Neural progenitor cell (in vitro differentiated cells): ENCODE measurements at regions not wholly inside any gene's neighbourhood (a gene's known extent, or its start where the extent isn't known, plus 50 kb on each side); places are given as distances from the start of the nearest gene placed in this dataset.

Source experiments
- DNase-seq: peaks from one replicate; pipeline ENCODE4 v3.0.0-alpha.2; 2016; ENCODE audit warnings: low spot score
- H2AFZ ChIP-seq: fragments of 200-600 bp; sonication (generic); replicated peaks from 2 replicates; pipeline ENCODE4 v1.6.1; 2016; ENCODE audit warnings: antibody characterized with exemption
- H3F3A ChIP-seq: fragments of 200-600 bp; sonication (generic); 2 replicates; pipeline ENCODE4 v1.6.1; 2016; ENCODE audit warnings: antibody characterized with exemption, low read depth
- H3K27ac ChIP-seq: fragments of 200-600 bp; sonication (generic); 2 replicates; pipeline ENCODE4 v1.5.1; 2016; ENCODE audit warnings: mild to moderate bottlenecking
- H3K27me3 ChIP-seq: fragments of 200-600 bp; sonication (generic); 2 replicates; pipeline ENCODE4 v1.6.1; 2016; ENCODE audit warnings: mild to moderate bottlenecking, moderate library complexity
- H3K36me3 ChIP-seq: fragments of 200-600 bp; sonication (generic); 2 replicates; pipeline ENCODE4 v1.5.1; 2016
- H3K4me1 ChIP-seq: fragments of 200-600 bp; sonication (generic); 2 replicates; pipeline ENCODE4 v1.6.1; 2016; ENCODE audit warnings: mixed run types
- H3K4me2 ChIP-seq: fragments of 200-600 bp; sonication (generic); 2 replicates; pipeline ENCODE4 v1.6.1; 2016
- H3K4me3 ChIP-seq: fragments of 200-600 bp; sonication (generic); 2 replicates; pipeline ENCODE4 v1.5.1; 2016
- H3K79me2 ChIP-seq: fragments of 200-600 bp; sonication (generic); 2 replicates; pipeline ENCODE4 v1.6.1; 2016; ENCODE audit warnings: low read depth
- H3K9ac ChIP-seq: fragments of 200-600 bp; sonication (generic); 2 replicates; pipeline ENCODE4 v1.6.1; 2016
- H3K9me3 ChIP-seq: fragments of 200-600 bp; sonication (generic); 2 replicates; pipeline ENCODE4 v1.5.1; 2016; ENCODE audit warnings: low read depth
- H4K20me1 ChIP-seq: fragments of 200-600 bp; sonication (generic); 2 replicates; pipeline ENCODE4 v1.6.1; 2016; ENCODE audit warnings: low read depth
- H3K27ac Mint-ChIP-seq: 3 replicates; pipeline ENCODE4 v1.8.0; 2021; ENCODE audit warnings: mixed read lengths
- H3K27me3 Mint-ChIP-seq: 2 replicates; pipeline ENCODE4 v1.8.0; 2022; ENCODE audit warnings: low read depth, mild to moderate bottlenecking, inconsistent platforms, moderate library complexity, mixed read lengths; ENCODE audit not compliant: insufficient read depth
- H3K36me3 Mint-ChIP-seq: 3 replicates; pipeline ENCODE4 v1.8.0; 2021; ENCODE audit warnings: mixed read lengths
- H3K4me1 Mint-ChIP-seq: 3 replicates; pipeline ENCODE4 v1.8.0; 2021; ENCODE audit warnings: mixed read lengths
- H3K4me3 Mint-ChIP-seq: 3 replicates; pipeline ENCODE4 v1.8.0; 2021; ENCODE audit warnings: mild to moderate bottlenecking, moderate library complexity, mixed read lengths
- H3K9me3 Mint-ChIP-seq: 3 replicates; pipeline ENCODE4 v1.8.0; 2020; ENCODE audit warnings: mixed read lengths
- EZH2 ChIP-seq: fragments of 200-600 bp; sonication (generic); IDR thresholded peaks from 2 replicates; pipeline ENCODE4 v1.6.1; 2017; ENCODE audit warnings: antibody characterized with exemption, mild to moderate bottlenecking, moderate library complexity
- EZH2phosphoT487 ChIP-seq: fragments of 200-600 bp; sonication (generic); IDR thresholded peaks from 2 replicates; pipeline ENCODE4 v1.6.1; 2017; ENCODE audit warnings: antibody characterized with exemption
- TF ChIP-seq, protein P1 (sequence below): fragments of 200-600 bp; sonication (generic); IDR thresholded peaks from 2 replicates; pipeline ENCODE4 v1.5.1; 2017; ENCODE audit warnings: antibody characterized with exemption, mild to moderate bottlenecking

DNA sequence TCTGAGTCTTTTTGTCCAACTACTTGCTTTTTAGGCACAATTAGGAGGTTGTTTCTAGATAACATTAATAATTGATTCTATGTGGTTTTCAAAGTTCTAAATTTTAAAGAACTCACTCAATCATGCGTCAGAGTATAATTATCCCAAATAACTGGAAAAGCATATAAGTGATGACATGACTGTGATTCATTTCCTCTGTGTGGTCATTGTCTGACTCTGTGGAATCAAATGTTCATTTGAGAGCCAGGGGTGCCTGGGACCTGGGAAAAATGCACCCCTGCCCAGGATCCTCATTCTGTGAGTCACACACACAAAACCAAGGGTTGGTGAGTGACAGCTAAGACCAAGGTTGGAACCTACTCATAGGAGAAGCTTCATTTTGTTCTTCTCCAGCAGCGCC is 127.1 kb upstream of the MLIP start:
- no peaks in the 10 kb centered on the region for H3K9me3 ChIP-seq
- Mint-ChIP-seq H3K27ac (no peak overlapping the region), H3K4me3 (no peak overlapping the region), H3K27me3 (peaks cover 6% of the 10 kb centered on the region), H3K9me3 (no peaks in the 10 kb centered on the region), H3K36me3 (no peaks in the 10 kb centered on the region), H3K4me1 (peaks cover 13% of the 10 kb centered on the region)
- no peak overlapping the region for H3K27ac ChIP-seq
- H2AFZ ChIP-seq, result no peak overlapping the region
- no peaks in the 10 kb centered on the region for H3K4me1 ChIP-seq
- no peak for TF ChIP-seq EZH2
- TF ChIP-seq, protein P1, sequence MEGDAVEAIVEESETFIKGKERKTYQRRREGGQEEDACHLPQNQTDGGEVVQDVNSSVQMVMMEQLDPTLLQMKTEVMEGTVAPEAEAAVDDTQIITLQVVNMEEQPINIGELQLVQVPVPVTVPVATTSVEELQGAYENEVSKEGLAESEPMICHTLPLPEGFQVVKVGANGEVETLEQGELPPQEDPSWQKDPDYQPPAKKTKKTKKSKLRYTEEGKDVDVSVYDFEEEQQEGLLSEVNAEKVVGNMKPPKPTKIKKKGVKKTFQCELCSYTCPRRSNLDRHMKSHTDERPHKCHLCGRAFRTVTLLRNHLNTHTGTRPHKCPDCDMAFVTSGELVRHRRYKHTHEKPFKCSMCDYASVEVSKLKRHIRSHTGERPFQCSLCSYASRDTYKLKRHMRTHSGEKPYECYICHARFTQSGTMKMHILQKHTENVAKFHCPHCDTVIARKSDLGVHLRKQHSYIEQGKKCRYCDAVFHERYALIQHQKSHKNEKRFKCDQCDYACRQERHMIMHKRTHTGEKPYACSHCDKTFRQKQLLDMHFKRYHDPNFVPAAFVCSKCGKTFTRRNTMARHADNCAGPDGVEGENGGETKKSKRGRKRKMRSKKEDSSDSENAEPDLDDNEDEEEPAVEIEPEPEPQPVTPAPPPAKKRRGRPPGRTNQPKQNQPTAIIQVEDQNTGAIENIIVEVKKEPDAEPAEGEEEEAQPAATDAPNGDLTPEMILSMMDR, result no peak
- no peak for TF ChIP-seq EZH2phosphoT487
- no peak for DNase-seq
- H3K4me2 ChIP-seq, result no peak overlapping the region
- no peaks in the 10 kb centered on the region for H4K20me1 ChIP-seq
- H3K4me3 ChIP-seq, result no peak overlapping the region
- no peaks in the 10 kb centered on the region for H3F3A ChIP-seq
- no peak overlapping the region for H3K9ac ChIP-seq
- H3K36me3 ChIP-seq, result no peaks in the 10 kb centered on the region
- H3K27me3 ChIP-seq, result no peaks in the 10 kb centered on the region
- no peaks in the 10 kb centered on the region for H3K79me2 ChIP-seq

DNA sequence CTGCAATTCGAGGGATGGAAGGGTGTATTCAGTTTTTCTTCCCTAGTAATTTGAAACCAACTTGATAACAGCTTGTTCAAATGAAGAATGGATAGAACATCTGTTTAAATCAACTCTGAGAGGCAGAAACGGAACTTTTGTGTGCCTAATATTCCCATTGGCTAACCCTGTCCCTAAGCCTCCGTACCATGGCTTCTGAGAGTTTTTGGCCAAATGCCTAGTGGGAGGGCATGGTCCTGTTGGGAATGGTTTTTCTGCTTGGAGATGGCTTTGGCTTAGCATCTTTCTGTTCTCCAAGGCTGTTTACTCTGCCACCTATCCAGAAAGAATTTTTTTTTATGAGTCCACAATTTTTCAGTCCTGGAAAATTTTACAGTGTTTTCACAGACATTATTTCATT is 126.7 kb upstream of the MLIP start:
- no peaks in the 10 kb centered on the region for H4K20me1 ChIP-seq
- TF ChIP-seq, protein P1, result no peak
- TF ChIP-seq EZH2 (no peak), EZH2phosphoT487 (no peak)
- no peak overlapping the region for H3K4me3 Mint-ChIP-seq
- H3K4me1 ChIP-seq, result peaks cover under 1% of the 10 kb centered on the region
- no peaks in the 10 kb centered on the region for H3K27me3 ChIP-seq
- no peak for DNase-seq
- H3K9me3 Mint-ChIP-seq, result no peaks in the 10 kb centered on the region
- H3K36me3 ChIP-seq, result no peaks in the 10 kb centered on the region
- H3K4me2 ChIP-seq, result no peak overlapping the region
- peaks cover 6% of the 10 kb centered on the region for H3K27me3 Mint-ChIP-seq
- no peak overlapping the region for H3K9ac ChIP-seq
- no peak overlapping the region for H3K4me3 ChIP-seq
- H3K27ac Mint-ChIP-seq, result no peak overlapping the region
- peaks cover 16% of the 10 kb centered on the region for H3K4me1 Mint-ChIP-seq
- H3K36me3 Mint-ChIP-seq, result no peaks in the 10 kb centered on the region
- no peaks in the 10 kb centered on the region for H3K79me2 ChIP-seq
- no peak overlapping the region for H2AFZ ChIP-seq
- H3K27ac ChIP-seq, result no peak overlapping the region
- no peaks in the 10 kb centered on the region for H3F3A ChIP-seq
- no peaks in the 10 kb centered on the region for H3K9me3 ChIP-seq

DNA sequence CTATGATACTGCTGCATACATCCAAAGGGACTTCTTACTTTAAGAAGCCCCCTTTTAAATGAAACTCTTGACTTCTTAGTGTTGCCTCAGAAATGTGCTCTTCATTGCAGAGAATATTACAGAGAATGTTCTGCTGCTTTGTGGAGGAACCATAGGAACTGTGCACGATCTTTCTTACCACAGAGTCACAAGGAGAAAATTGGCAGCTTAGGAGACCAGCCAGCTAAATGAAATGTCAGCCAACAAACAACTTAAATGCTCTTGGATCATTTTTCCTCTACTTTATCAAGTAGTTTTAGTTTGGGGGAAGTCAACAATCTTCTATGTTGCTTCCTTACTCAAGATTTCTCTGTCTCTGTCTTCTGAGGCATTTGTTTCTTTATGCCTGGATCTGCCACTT is 125.9 kb upstream of the MLIP start:
- no peak overlapping the region for H3K9ac ChIP-seq
- H3K79me2 ChIP-seq, result no peaks in the 10 kb centered on the region
- H4K20me1 ChIP-seq, result no peaks in the 10 kb centered on the region
- Mint-ChIP-seq H3K27me3 (peaks cover 6% of the 10 kb centered on the region), H3K4me1 (peaks cover 18% of the 10 kb centered on the region), H3K36me3 (no peaks in the 10 kb centered on the region), H3K27ac (no peak overlapping the region), H3K4me3 (no peak overlapping the region), H3K9me3 (no peaks in the 10 kb centered on the region)
- no peak overlapping the region for H3K4me2 ChIP-seq
- DNase-seq, result no peak
- H3K36me3 ChIP-seq, result no peaks in the 10 kb centered on the region
- H3K27me3 ChIP-seq, result no peaks in the 10 kb centered on the region
- TF ChIP-seq, protein P1, result no peak
- TF ChIP-seq EZH2phosphoT487 (no peak), EZH2 (no peak)
- H3F3A ChIP-seq, result no peaks in the 10 kb centered on the region
- no peak overlapping the region for H3K27ac ChIP-seq
- H2AFZ ChIP-seq, result no peak overlapping the region
- H3K9me3 ChIP-seq, result no peaks in the 10 kb centered on the region
- H3K4me1 ChIP-seq, result peaks cover 2% of the 10 kb centered on the region
- no peak overlapping the region for H3K4me3 ChIP-seq
